CD4-positive, alpha-beta memory T cell (primary cell): ENCODE measurements at regions not wholly inside any gene's neighbourhood (a gene's known extent, or its start where the extent isn't known, plus 50 kb on each side); places are given as distances from the start of the nearest gene placed in this dataset.

Experiments
- CTCF ChIA-PET: fragments of 350-600 bp; sonication (Branson Sonifier 250); formaldehyde crosslinking; loops from one replicate; lab custom pipeline; 2021; ENCODE audit warnings: inconsistent platforms; ENCODE audit not compliant: partially characterized antibody; lab: Charles Lee
- POLR2A ChIA-PET: fragments of 350-600 bp; sonication (Branson Sonifier 250); formaldehyde crosslinking; loops from one replicate; lab custom pipeline; 2021; ENCODE audit not compliant: partially characterized antibody; lab: Charles Lee
- DNase-seq, 5 donors: peaks; one replicate each; pipeline versions ENCODE4 v3.0.0 to v3.0.0-alpha.2; 2020 to 2022; ENCODE audit warnings: mixed read lengths in 1 of 5
- H3K27ac ChIP-seq: one replicate; pipeline ENCODE4 v1.7.0; 2013; ENCODE audit warnings: low read depth, low read length
- H3K27me3 ChIP-seq: 2 replicates; pipeline ENCODE4 v1.7.0; 2013; ENCODE audit warnings: mild to moderate bottlenecking, low read length, moderate library complexity; ENCODE audit not compliant: insufficient read depth
- H3K36me3 ChIP-seq: 2 replicates; pipeline ENCODE4 v1.7.0; 2013; ENCODE audit warnings: mild to moderate bottlenecking, low read length, moderate library complexity; ENCODE audit not compliant: insufficient read depth
- H3K4me1 ChIP-seq: 2 replicates; pipeline ENCODE4 v1.7.0; 2013; ENCODE audit warnings: mild to moderate bottlenecking, low read length, moderate library complexity; ENCODE audit not compliant: insufficient read depth
- H3K4me3 ChIP-seq, 2 donors: one replicate each; pipeline ENCODE4 v1.7.0; 2013; ENCODE audit warnings: low read length in 2 of 2, mild to moderate bottlenecking in 1 of 2
- H3K9me3 ChIP-seq, 2 donors: one replicate each; pipeline ENCODE4 v1.7.0; 2013; ENCODE audit warnings: low read length in 2 of 2, control low read depth in 1 of 2; ENCODE audit not compliant: control insufficient read depth in 1 of 2
- H3K27ac Mint-ChIP-seq, 7 donors: one replicate each; pipeline ENCODE4 v1.8.0; 2020 to 2021; ENCODE audit warnings: mixed read lengths in 7 of 7, mild to moderate bottlenecking in 6 of 7, inconsistent platforms in 3 of 7, moderate library complexity in 3 of 7
- H3K27me3 Mint-ChIP-seq, 2 donors: one replicate each; pipeline ENCODE4 v1.8.0; 2020 to 2021; ENCODE audit warnings: mixed read lengths in 2 of 2
- H3K36me3 Mint-ChIP-seq, 2 donors: one replicate each; pipeline ENCODE4 v1.8.0; 2020 to 2021; ENCODE audit warnings: mixed read lengths in 2 of 2, inconsistent platforms in 1 of 2, mild to moderate bottlenecking in 1 of 2
- H3K4me1 Mint-ChIP-seq, 4 donors: one replicate each; pipeline ENCODE4 v1.8.0; 2020 to 2021; ENCODE audit warnings: mixed read lengths in 4 of 4, mild to moderate bottlenecking in 1 of 4
- H3K4me3 Mint-ChIP-seq, 8 donors: one replicate each; pipeline ENCODE4 v1.8.0; 2020 to 2021; ENCODE audit warnings: mixed read lengths in 8 of 8, mild to moderate bottlenecking in 7 of 8, moderate library complexity in 6 of 8, inconsistent platforms in 3 of 8
- H3K9me3 Mint-ChIP-seq, 8 donors: one replicate each; pipeline ENCODE4 v1.8.0; 2020 to 2021; ENCODE audit warnings: mixed read lengths in 8 of 8, mild to moderate bottlenecking in 5 of 8, inconsistent platforms in 3 of 8, moderate library complexity in 1 of 8
- intact Hi-C: fragments of 100-400 bp; cut with micrococcal nuclease; formaldehyde crosslinking; loops from one replicate; pipeline ENCODE4 v1.15.1; 2023

- H3K4me1 ChIP-seq, result no peaks in the 10 kb centered on the region
- H3K4me3 Mint-ChIP-seq, result no peak overlapping the region
- H3K36me3 Mint-ChIP-seq, result peaks cover 0 to 13% of the 10 kb centered on the region in 2 donors
- no peak overlapping the region for H3K27ac Mint-ChIP-seq
- peaks cover 0 to 3% of the 10 kb centered on the region in 2 donors for H3K27me3 Mint-ChIP-seq
- no peak for DNase-seq
- ChIA-PET POLR2A (no interaction called here), CTCF (no interaction called here)
- no peaks in the 10 kb centered on the region for H3K4me1 Mint-ChIP-seq
- H3K9me3 Mint-ChIP-seq, result peaks cover 3 to 18% (median 8%) of the 10 kb centered on the region in 8 donors
- intact Hi-C loops, result no loop called here
- no peaks in the 10 kb centered on the region for H3K9me3 ChIP-seq
- no peaks in the 10 kb centered on the region for H3K36me3 ChIP-seq
- H3K27ac ChIP-seq, result no peak overlapping the region
- H3K4me3 ChIP-seq, result no peak overlapping the region
- no peaks in the 10 kb centered on the region for H3K27me3 ChIP-seq
Observed at GRCh38 chr1:58352476-58353092, 193.9 kb downstream of the OMA1 start.

DNA sequence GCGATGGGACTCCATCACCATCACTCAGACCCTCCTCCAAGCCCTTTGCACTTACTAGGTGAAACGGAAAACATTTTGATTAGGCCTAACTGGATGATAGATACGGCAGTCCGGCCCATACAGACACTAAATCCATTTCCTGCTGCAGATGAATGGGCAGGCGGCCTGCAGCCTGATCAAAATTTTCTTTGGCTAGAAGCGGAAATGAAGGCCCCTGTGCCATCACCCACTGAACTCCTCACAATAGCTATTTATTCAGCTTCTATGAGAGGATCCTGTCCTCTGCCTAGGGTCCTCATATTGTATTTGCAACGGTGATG lies 200.5 kb downstream of the OMA1 start:
- DNase-seq, result no peak
- CTCF ChIA-PET, result no interaction called here
- H3K4me1 ChIP-seq, result no peaks in the 10 kb centered on the region
- H3K27me3 Mint-ChIP-seq, result no peaks in the 10 kb centered on the region
- no peaks in the 10 kb centered on the region for H3K27me3 ChIP-seq
- no peak overlapping the region for H3K27ac ChIP-seq
- H3K4me1 Mint-ChIP-seq, result no peaks in the 10 kb centered on the region
- H3K9me3 ChIP-seq, result no peaks in the 10 kb centered on the region
- intact Hi-C loops, result no loop called here
- H3K4me3 Mint-ChIP-seq, result no peak overlapping the region
- H3K36me3 Mint-ChIP-seq, result peaks cover 0 to 2% of the 10 kb centered on the region in 2 donors
- no peaks in the 10 kb centered on the region for H3K36me3 ChIP-seq
- POLR2A ChIA-PET, result no interaction called here
- H3K9me3 Mint-ChIP-seq, result peaks cover 1 to 14% (median 3%) of the 10 kb centered on the region in 8 donors
- peak overlapping the region in 1 of 7 donors; percentile 10 for H3K27ac Mint-ChIP-seq
- H3K4me3 ChIP-seq, result no peak overlapping the region

DNA sequence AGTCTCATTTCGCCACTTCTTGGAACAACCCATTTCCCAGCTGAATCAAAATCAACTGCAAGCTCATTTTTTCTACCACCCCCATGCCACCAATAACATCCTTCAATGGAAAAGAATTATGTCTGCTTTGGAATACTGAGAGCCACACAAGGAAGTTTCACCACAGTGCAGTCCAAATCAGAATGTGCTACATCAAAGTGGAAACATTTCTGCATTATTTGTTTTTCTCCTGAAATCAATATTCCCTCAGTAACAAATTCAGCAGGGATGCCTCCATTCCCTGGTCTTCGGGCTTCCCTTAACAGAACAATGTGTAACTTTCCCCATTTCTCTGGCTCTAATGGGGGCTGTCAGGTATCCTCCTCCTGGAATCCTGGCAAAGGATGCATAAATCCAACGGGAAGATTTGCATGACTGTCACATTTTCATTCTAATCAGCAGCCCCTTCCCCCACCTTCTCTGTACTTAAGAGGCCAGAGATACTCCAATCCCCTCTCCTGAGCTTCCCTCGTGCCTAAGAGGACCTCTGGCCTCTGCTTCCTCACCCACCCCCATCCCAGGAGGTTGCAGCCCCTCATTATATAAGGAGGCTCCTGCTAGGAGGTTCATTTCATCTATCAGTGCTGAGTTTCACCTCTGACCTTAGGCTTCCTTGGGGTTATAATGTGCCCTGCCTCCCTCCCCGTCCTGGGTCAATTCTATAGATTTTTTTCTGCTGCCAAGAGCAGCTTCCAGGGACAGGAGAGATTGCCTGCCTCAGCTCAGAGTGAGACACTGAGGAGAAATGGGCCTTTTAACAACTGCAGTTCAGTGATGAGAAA lies 201.1 kb downstream of the OMA1 start:
- no peak for DNase-seq
- Mint-ChIP-seq H3K27ac (peak overlapping the region in 1 of 7 donors; percentile 10), H3K4me1 (no peaks in the 10 kb centered on the region), H3K27me3 (no peaks in the 10 kb centered on the region), H3K4me3 (no peak overlapping the region), H3K36me3 (no peaks in the 10 kb centered on the region), H3K9me3 (peaks cover 0 to 9% (median under 1%) of the 10 kb centered on the region in 8 donors)
- intact Hi-C loops, result no loop called here
- POLR2A ChIA-PET, result no interaction called here
- H3K4me3 ChIP-seq, result no peak overlapping the region
- CTCF ChIA-PET, result no interaction called here
- H3K27ac ChIP-seq, result no peak overlapping the region
- H3K4me1 ChIP-seq, result no peaks in the 10 kb centered on the region
- H3K9me3 ChIP-seq, result no peaks in the 10 kb centered on the region
- H3K27me3 ChIP-seq, result no peaks in the 10 kb centered on the region
- no peaks in the 10 kb centered on the region for H3K36me3 ChIP-seq

GRCh38 chr1:58340185-58340584 lies 206.3 kb downstream of the OMA1 start:
- Histone ChIP-seq H3K27me3 (no peaks in the 10 kb centered on the region), H3K36me3 (no peaks in the 10 kb centered on the region), H3K27ac (no peak overlapping the region), H3K9me3 (no peaks in the 10 kb centered on the region), H3K4me1 (no peaks in the 10 kb centered on the region), H3K4me3 (no peak overlapping the region)
- Mint-ChIP-seq H3K27me3 (no peaks in the 10 kb centered on the region), H3K9me3 (peaks cover 0 to 2% (median 0%) of the 10 kb centered on the region in 8 donors), H3K36me3 (peaks cover 2 to 3% of the 10 kb centered on the region in 2 donors), H3K4me3 (no peak overlapping the region), H3K4me1 (no peaks in the 10 kb centered on the region), H3K27ac (no peak overlapping the region)
- intact Hi-C loops, result no loop called here
- ChIA-PET POLR2A (no interaction called here), CTCF (no interaction called here)
- no peak for DNase-seq

DNA sequence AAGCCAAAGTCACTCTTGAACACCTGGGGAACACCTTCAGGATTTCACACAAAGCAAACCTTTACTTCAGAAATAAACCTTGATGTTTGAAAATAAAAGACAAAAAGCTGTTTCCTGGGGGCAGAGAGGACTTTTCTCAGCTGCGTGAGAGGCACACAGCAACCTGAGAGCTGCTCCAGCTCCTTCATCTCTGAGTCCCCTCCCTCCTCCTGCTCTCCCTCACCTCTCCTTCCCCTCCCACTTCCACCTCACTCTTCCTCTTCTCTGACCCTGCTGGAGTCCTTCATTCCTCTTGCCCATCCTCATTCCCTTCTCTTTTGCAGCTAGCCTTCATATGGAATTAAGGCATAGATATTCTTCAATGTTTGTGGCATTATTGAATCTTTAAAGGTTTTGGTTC lies 208.4 kb downstream of the OMA1 start:
- H3K27me3 Mint-ChIP-seq, result peaks cover 0 to 1% of the 10 kb centered on the region in 2 donors
- H3K4me1 Mint-ChIP-seq, result no peaks in the 10 kb centered on the region
- H3K4me3 ChIP-seq, result no peak overlapping the region
- intact Hi-C loops, result no loop called here
- no peaks in the 10 kb centered on the region for H3K9me3 ChIP-seq
- H3K36me3 Mint-ChIP-seq, result peaks cover 2 to 6% of the 10 kb centered on the region in 2 donors
- DNase-seq, result no peak
- ChIA-PET POLR2A (no interaction called here), CTCF (no interaction called here)
- H3K9me3 Mint-ChIP-seq, result peaks cover 0 to 2% (median 0%) of the 10 kb centered on the region in 8 donors
- no peak overlapping the region for H3K4me3 Mint-ChIP-seq
- no peak overlapping the region for H3K27ac ChIP-seq
- H3K36me3 ChIP-seq, result no peaks in the 10 kb centered on the region
- H3K27me3 ChIP-seq, result no peaks in the 10 kb centered on the region
- no peaks in the 10 kb centered on the region for H3K4me1 ChIP-seq
- no peak overlapping the region for H3K27ac Mint-ChIP-seq

DNA sequence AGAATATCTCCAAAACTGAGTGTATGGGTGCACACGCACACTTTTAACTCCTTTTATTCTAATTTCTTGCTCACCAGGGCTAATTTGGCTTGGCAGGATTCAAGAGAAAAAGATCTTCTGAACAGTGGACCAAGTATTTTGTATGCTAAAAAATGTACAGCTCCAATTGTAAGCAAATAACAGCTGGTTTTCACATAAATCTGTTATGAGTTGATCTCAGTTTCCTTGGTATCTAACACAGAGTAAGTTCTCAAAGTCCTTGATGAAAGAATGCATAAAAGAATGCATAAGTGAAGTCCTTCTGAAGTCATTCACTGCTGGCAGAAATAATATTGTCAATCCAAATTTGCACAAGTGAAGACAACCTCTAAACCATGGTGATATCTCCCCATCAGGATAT lies 213.0 kb downstream of the OMA1 start:
- Mint-ChIP-seq H3K4me1 (no peaks in the 10 kb centered on the region), H3K4me3 (no peak overlapping the region), H3K36me3 (peaks cover 2 to 6% of the 10 kb centered on the region in 2 donors), H3K9me3 (peaks cover 0 to 2% (median 0%) of the 10 kb centered on the region in 8 donors), H3K27me3 (peaks cover 0 to 1% of the 10 kb centered on the region in 2 donors), H3K27ac (no peak overlapping the region)
- no peak for DNase-seq
- H3K4me3 ChIP-seq, result no peak overlapping the region
- H3K27ac ChIP-seq, result no peak overlapping the region
- no peaks in the 10 kb centered on the region for H3K27me3 ChIP-seq
- no peaks in the 10 kb centered on the region for H3K36me3 ChIP-seq
- H3K9me3 ChIP-seq, result no peaks in the 10 kb centered on the region
- no peaks in the 10 kb centered on the region for H3K4me1 ChIP-seq
- ChIA-PET POLR2A (no interaction called here), CTCF (no interaction called here)
- intact Hi-C loops, result no loop called here

DNA sequence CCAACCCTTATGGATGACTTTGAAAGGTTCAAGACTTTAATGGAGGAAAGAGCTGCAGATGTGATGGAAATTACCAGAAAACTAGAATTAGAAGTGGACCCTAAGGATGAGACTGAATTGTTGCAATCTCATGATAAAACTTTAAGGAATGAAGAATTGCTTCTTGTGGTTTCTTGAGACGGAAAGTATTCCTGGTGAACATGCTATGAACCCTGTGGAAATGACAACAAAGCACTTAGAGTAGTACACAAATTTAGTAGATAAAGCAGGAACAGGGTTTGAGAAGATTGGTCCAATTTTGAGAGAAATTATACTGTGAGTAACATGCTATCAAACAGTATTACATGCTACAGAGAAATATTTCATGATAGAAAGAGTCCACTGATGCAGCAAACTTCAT lies 215.4 kb downstream of the OMA1 start:
- Mint-ChIP-seq H3K4me1 (no peaks in the 10 kb centered on the region), H3K27me3 (peaks cover 0 to 1% of the 10 kb centered on the region in 2 donors), H3K27ac (no peak overlapping the region), H3K36me3 (peaks cover 2 to 6% of the 10 kb centered on the region in 2 donors), H3K9me3 (peaks cover 0 to 2% (median 0%) of the 10 kb centered on the region in 8 donors), H3K4me3 (no peak overlapping the region)
- ChIA-PET POLR2A (no interaction called here), CTCF (no interaction called here)
- H3K4me3 ChIP-seq, result no peak overlapping the region
- H3K27ac ChIP-seq, result no peak overlapping the region
- H3K9me3 ChIP-seq, result no peaks in the 10 kb centered on the region
- no peaks in the 10 kb centered on the region for H3K4me1 ChIP-seq
- H3K27me3 ChIP-seq, result no peaks in the 10 kb centered on the region
- no peak for DNase-seq
- no peaks in the 10 kb centered on the region for H3K36me3 ChIP-seq
- intact Hi-C loops, result no loop called here
